Heart right ventricle (tissue), 16 donors: ENCODE measurements at regions not wholly inside any gene's neighbourhood (a gene's known extent, or its start where the extent isn't known, plus 50 kb on each side); places are given as distances from the start of the nearest gene placed in this dataset.

ENCODE experiments used
- ATAC-seq, 8 donors: fragments of 200-7000 bp; cut with Tn5 transposase; one replicate each; pipeline ENCODE4 v1.9.1; 2020; ENCODE audit warnings: mild to moderate bottlenecking in 8 of 8, moderate library complexity in 8 of 8, moderate number of reproducible peaks in 1 of 8
- DNase-seq, 2 donors: peaks; one replicate each; pipeline ENCODE4 v3.0.0-alpha.2; 2020
- H3K27ac ChIP-seq, 10 donors: fragments of 200-600 bp; sonication (generic) in 2 of 10; one replicate each; pipeline versions ENCODE4 v1.5.0 to v1.8.0; 2020 to 2022; ENCODE audit warnings: mild to moderate bottlenecking in 3 of 10
- H3K27me3 ChIP-seq, 7 donors: fragments of 200-600 bp; one replicate each; pipeline ENCODE4 v1.8.0; 2021 to 2022; ENCODE audit warnings: mild to moderate bottlenecking in 2 of 7
- H3K36me3 ChIP-seq, 9 donors: fragments of 200-600 bp; sonication (generic) in 1 of 9; one replicate each; pipeline versions ENCODE4 v1.5.0 to v1.8.0; 2020 to 2022; ENCODE audit warnings: mild to moderate bottlenecking in 2 of 9
- H3K4me1 ChIP-seq, 9 donors: fragments of 200-600 bp; sonication (generic) in 1 of 9; one replicate each; pipeline versions ENCODE4 v1.5.0 to v1.8.0; 2020 to 2022; ENCODE audit warnings: mild to moderate bottlenecking in 4 of 9
- H3K4me3 ChIP-seq, 10 donors: fragments of 200-600 bp; sonication (generic) in 2 of 10; one replicate each; pipeline versions ENCODE4 v1.5.0 to v1.8.0; 2020 to 2022; ENCODE audit warnings: mild to moderate bottlenecking in 7 of 10, moderate library complexity in 2 of 10
- H3K9me3 ChIP-seq, 11 donors: fragments of 200-600 bp in 10 of 11; sonication (generic) in 2 of 11; one replicate each; pipeline versions ENCODE4 v1.5.0 to v1.8.0; 2013 to 2022; ENCODE audit warnings: mild to moderate bottlenecking in 2 of 11, control low read depth in 1 of 11, moderate library complexity in 1 of 11
- WGBS, 2 donors: extraction: QIAGEN DNeasy Blood & Tissue Kit; methylation state at CpG; one replicate each; pipeline ENCODE4 v1.1.7; 2013; ENCODE audit warnings: inconsistent platforms in 1 of 2; 5-methylcytosine and 5-hydroxymethylcytosine counted together
- intact Hi-C, 10 donors: fragments of 100-400 bp; cut with DNase I; formaldehyde crosslinking; loops; one replicate each; pipeline versions ENCODE4 v1.11.1 to v1.14.2; 2022
- TF ChIP-seq, protein P1 (sequence below), 9 donors: fragments of 200-600 bp; sonication (generic) in 2 of 9; IDR thresholded peaks; one replicate each; pipeline versions ENCODE4 v1.5.0 to v1.8.0; 2021 to 2022; ENCODE audit warnings: antibody characterized with exemption in 9 of 9, mild to moderate bottlenecking in 5 of 9, moderate library complexity in 1 of 9
- donor health status: Arrhythmogenic right ventricular cardiomyopathy.
- donor health status: ischemic (EF 13 %, LVEDD 7.1; RV severe dilation, severe dysfunction).
- donor health status: healthy with polysubstance abuse.
- donor health status: DM: no; HTN: yes; CAD: no.
- donor health status: DM: no; HTN: no; CAD: no.
- donor health status: ischemic (EF 25% LVEDD 6.9; RV normal size, moderate dysfunction).
- donor health status: ischemic (EF 25% LVEDD 5.7; RV mildly dilated, moderate dysfunction).
- donor health status: healthy.
- donor health status: DM: yes; HTN: yes; CAD: no.
- donor health status: Ischemic cardiomyopathy.
- donor health status: ischemic (EF 35%, LVEDD 5.7; RV mildly dilated, moderate dysfunction).
- donor health status: nonischemic (EF 11% LVEDD 7.7; RV severe dilation, severe dysfunction).
- donor health status: DM: yes; HTN: yes; CAD: no.
- donor health status: PGD.
- donor health status: ischemic (EF 29% LVEDD 5.4; RV normal size, mild dysfunction).
- donor health status: nonischemic (EF 23%, LVEDD 6.1; RV moderate dilation, normal function).

GRCh38 chr5:72035831-72036230 is 71.4 kb upstream of the MAP1B start:
- no peaks in the 10 kb centered on the region for H3K4me1 ChIP-seq
- H3K9me3 ChIP-seq: no peaks in the 10 kb centered on the region
- no peak for DNase-seq
- 78 to 84% methylated on average over 3 of the region's 3 CpGs for WGBS, 2 donors
- no peak overlapping the region for H3K4me3 ChIP-seq
- no peak for ATAC-seq
- H3K27ac ChIP-seq: no peak overlapping the region
- no peaks in the 10 kb centered on the region for H3K27me3 ChIP-seq
- no peaks in the 10 kb centered on the region for H3K36me3 ChIP-seq
- intact Hi-C loops: no loop called here
- TF ChIP-seq, protein P1, sequence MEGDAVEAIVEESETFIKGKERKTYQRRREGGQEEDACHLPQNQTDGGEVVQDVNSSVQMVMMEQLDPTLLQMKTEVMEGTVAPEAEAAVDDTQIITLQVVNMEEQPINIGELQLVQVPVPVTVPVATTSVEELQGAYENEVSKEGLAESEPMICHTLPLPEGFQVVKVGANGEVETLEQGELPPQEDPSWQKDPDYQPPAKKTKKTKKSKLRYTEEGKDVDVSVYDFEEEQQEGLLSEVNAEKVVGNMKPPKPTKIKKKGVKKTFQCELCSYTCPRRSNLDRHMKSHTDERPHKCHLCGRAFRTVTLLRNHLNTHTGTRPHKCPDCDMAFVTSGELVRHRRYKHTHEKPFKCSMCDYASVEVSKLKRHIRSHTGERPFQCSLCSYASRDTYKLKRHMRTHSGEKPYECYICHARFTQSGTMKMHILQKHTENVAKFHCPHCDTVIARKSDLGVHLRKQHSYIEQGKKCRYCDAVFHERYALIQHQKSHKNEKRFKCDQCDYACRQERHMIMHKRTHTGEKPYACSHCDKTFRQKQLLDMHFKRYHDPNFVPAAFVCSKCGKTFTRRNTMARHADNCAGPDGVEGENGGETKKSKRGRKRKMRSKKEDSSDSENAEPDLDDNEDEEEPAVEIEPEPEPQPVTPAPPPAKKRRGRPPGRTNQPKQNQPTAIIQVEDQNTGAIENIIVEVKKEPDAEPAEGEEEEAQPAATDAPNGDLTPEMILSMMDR (IDR thresholded peaks at IDR 0.05): no peak

- no peaks in the 10 kb centered on the region for H3K9me3 ChIP-seq
- H3K4me1 ChIP-seq: no peaks in the 10 kb centered on the region
- intact Hi-C loops: no loop called here
- no peak overlapping the region for H3K4me3 ChIP-seq
- no peak for ATAC-seq
- DNase-seq: no peak
- no peak overlapping the region for H3K27ac ChIP-seq
- TF ChIP-seq, protein P1 (IDR thresholded peaks at IDR 0.05): no peak
- H3K36me3 ChIP-seq: no peaks in the 10 kb centered on the region
- no peaks in the 10 kb centered on the region for H3K27me3 ChIP-seq
- 52 to 58% methylated on average over 3 of the region's 3 CpGs for WGBS, 2 donors
These were observed 70.3 kb upstream of the MAP1B start for GRCh38 chr5:72036951-72037350.

DNA sequence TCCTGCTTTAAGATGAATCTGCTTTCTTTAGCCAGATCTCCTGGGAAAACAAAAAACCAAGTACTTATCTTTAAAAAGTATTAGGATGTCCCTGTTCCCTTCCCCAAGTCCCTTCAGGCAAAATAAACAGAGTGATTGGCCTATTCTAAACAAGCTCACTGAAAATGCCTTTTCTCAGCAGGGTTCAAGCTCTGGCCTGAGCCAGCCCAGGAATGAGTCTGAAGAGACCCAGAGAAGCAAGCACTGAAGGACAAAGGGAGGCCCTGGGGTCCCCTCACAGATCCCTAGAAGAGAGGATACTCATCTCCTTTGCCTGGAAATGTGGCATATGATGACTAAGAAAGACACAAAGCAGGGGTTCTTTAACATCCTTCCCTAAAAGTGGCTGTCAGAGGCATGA is 66.8 kb upstream of the MAP1B start:
- Histone ChIP-seq H3K36me3 (no peaks in the 10 kb centered on the region), H3K4me3 (no peak overlapping the region), H3K4me1 (no peaks in the 10 kb centered on the region), H3K27me3 (no peaks in the 10 kb centered on the region), H3K27ac (peak overlapping the region in 8 of 10 donors; percentile 13 to 61 (median 50)), H3K9me3 (no peaks in the 10 kb centered on the region)
- ATAC-seq (peak in 3 of 8 donors; percentile 47 to 69 (median 55)), DNase-seq (no peak)
- intact Hi-C loops: no loop called here
- TF ChIP-seq, protein P1 (IDR thresholded peaks at IDR 0.05): no peak

DNA sequence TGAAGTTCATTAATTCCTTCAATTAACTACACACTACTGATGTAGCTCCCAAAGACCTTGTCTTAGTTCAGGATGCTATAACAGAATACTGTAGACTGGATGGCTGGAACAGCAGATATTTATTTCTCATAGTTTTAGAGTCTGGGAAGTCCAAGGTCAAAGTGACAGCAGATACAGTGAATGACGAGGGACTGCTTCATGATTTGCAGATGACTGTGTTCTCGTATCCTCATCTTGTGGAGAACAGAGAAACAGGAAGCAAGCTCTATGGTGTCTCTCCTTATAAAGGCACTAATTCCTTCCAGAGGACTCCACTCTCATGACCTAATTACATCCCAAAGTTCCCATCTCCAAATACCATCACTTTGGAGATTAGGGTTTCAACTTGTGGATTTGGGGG is 65.6 kb upstream of the MAP1B start:
- TF ChIP-seq, protein P1 (IDR thresholded peaks at IDR 0.05): no peak
- DNase-seq (no peak), ATAC-seq (peak in 7 of 8 donors; percentile 46 to 76 (median 56))
- H3K27me3 ChIP-seq: no peaks in the 10 kb centered on the region
- H3K4me3 ChIP-seq: no peak overlapping the region
- peak overlapping the region in 5 of 10 donors; percentile 13 to 61 (median 36) for H3K27ac ChIP-seq
- 31 to 34% methylated on average over 2 of the region's 2 CpGs for WGBS, 2 donors
- no peaks in the 10 kb centered on the region for H3K36me3 ChIP-seq
- no peaks in the 10 kb centered on the region for H3K9me3 ChIP-seq
- no peaks in the 10 kb centered on the region for H3K4me1 ChIP-seq
- intact Hi-C loops: no loop called here
